SK-N-SH treated with all-trans-retinoic acid at 6 μM for 48 hours (cell line): ENCODE measurements at regions not wholly inside any gene's neighbourhood (a gene's known extent, or its start where the extent isn't known, plus 50 kb on each side); places are given as distances from the start of the nearest gene placed in this dataset.

ENCODE experiments used
- BACH2 ChIP-seq: fragments of 250-450 bp; sonication (Bioruptor Pico); IDR thresholded peaks from 2 replicates; pipeline ENCODE4 v1.9.0; 2021; ENCODE audit warnings: mild to moderate bottlenecking, borderline replicate concordance
- ESRRG ChIP-seq: fragments of 250-450 bp; sonication (Bioruptor Pico); IDR thresholded peaks from 2 replicates; pipeline ENCODE4 v1.6.1; 2021; ENCODE audit warnings: mild to moderate bottlenecking
- TCF4 ChIP-seq: fragments of 250-450 bp; sonication (Bioruptor Pico); IDR thresholded peaks from 2 replicates; pipeline ENCODE4 v1.8.0; 2021; ENCODE audit warnings: mild to moderate bottlenecking, moderate library complexity, borderline replicate concordance
- TOX ChIP-seq: fragments of 250-450 bp; sonication (Bioruptor Pico); IDR thresholded peaks from 2 replicates; pipeline ENCODE4 v1.8.0; 2021; ENCODE audit warnings: mild to moderate bottlenecking, moderate library complexity, borderline replicate concordance
- ZFP3 ChIP-seq: fragments of 250-450 bp; sonication (Bioruptor Pico); IDR thresholded peaks from 2 replicates; pipeline ENCODE4 v1.5.0; 2020; ENCODE audit warnings: mild to moderate bottlenecking, moderate library complexity
- ZNF565 ChIP-seq: fragments of 450-650 bp; formaldehyde crosslinking; conservative IDR thresholded peaks from 2 replicates; pipeline ENCODE4 v1.5.0; 2020; ENCODE audit warnings: low read depth, mild to moderate bottlenecking, moderate library complexity
- TF ChIP-seq, protein P1 (sequence below): fragments of 250-450 bp; sonication (Bioruptor Pico); IDR thresholded peaks from 2 replicates; pipeline ENCODE4 v1.8.0; 2020; ENCODE audit warnings: mild to moderate bottlenecking, moderate library complexity, borderline replicate concordance

DNA sequence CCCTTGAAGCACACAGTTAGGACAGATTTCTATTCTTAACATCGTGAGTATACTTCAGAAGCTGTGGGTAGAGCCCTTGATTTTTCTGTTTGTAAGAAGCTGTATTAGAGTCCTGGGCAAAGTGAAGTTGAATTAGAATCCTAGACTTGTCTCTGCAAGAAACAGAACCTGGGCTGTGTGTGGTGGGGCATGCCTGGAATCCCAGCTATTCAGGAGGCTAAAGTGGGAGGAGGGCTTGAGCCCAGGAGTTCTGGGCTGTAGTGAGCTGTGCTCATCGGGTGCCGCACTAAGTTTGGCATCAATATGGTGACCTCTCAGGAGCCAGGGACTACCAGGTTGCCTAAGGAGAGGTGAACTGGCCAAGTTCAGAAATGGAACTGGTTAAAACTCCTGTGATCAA is 183.4 kb downstream of the GNAI1 start:
- TF ChIP-seq ESRRG (CRISPR knock-in tag) (no peak), TOX (CRISPR knock-in tag) (no peak), TCF4 (CRISPR knock-in tag) (no peak), ZNF565 (CRISPR knock-in tag) (no peak), ZFP3 (CRISPR knock-in tag) (no peak), BACH2 (CRISPR knock-in tag) (no peak)
- TF ChIP-seq, protein P1, sequence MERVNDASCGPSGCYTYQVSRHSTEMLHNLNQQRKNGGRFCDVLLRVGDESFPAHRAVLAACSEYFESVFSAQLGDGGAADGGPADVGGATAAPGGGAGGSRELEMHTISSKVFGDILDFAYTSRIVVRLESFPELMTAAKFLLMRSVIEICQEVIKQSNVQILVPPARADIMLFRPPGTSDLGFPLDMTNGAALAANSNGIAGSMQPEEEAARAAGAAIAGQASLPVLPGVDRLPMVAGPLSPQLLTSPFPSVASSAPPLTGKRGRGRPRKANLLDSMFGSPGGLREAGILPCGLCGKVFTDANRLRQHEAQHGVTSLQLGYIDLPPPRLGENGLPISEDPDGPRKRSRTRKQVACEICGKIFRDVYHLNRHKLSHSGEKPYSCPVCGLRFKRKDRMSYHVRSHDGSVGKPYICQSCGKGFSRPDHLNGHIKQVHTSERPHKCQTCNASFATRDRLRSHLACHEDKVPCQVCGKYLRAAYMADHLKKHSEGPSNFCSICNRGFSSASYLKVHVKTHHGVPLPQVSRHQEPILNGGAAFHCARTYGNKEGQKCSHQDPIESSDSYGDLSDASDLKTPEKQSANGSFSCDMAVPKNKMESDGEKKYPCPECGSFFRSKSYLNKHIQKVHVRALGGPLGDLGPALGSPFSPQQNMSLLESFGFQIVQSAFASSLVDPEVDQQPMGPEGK = no peak
